K562 (cell line): ENCODE measurements at regions not wholly inside any gene's neighbourhood (a gene's known extent, or its start where the extent isn't known, plus 50 kb on each side); places are given as distances from the start of the nearest gene placed in this dataset.

Source experiments
- ATAC-seq: fragments of 200-7000 bp; cut with Tn5 transposase; 3 replicates; pipeline ENCODE4 v1.9.1; 2020; ENCODE audit warnings: moderate library complexity
- BruUV-seq: library from RNA; stranded (reverse); fragments of 400-500 nt; replicated peaks from 2 replicates; lab custom pipeline; 2021; lab: Mats Ljungman, UMichigan
- CTCF ChIA-PET: fragments of 300-600 bp; formaldehyde crosslinking; extraction: SDS; loops from one replicate; lab custom pipeline; 2021; ENCODE audit warnings: low intra/inter-chr PET ratio; lab: Yijun Ruan, JAX
- POLR2A ChIA-PET: fragments of 300-600, 350-650 bp; sonication (Branson Sonifier 250); formaldehyde crosslinking; extraction: SDS; loops from one replicate; lab custom pipeline; 2021; ENCODE audit warnings: antibody characterized with exemption, inconsistent platforms; lab: Yijun Ruan, JAX
- DNase-seq, 4 experiments: peaks; one replicate each; pipeline versions ENCODE4 v3.0.0 to v3.0.0-alpha.2; 2011 to 2018; ENCODE audit warnings: low spot score in 3 of 4, mixed read lengths in 3 of 4; ENCODE audit errors: extremely low read depth in 1 of 4
- FAIRE-seq: peaks from 2 replicates; lab custom pipeline; 2011; peaks lifted over from hg19 to GRCh38; lab: Jason Lieb, UNC
- H2AFZ ChIP-seq: 2 replicates; pipeline ENCODE4 v1.6.0; 2011; ENCODE audit warnings: low read depth, low read length, control low read depth, inconsistent platforms
- H3K27ac ChIP-seq: fragments of 200-600 bp; 3 replicates; pipeline ENCODE4 v1.8.0; 2011; ENCODE audit warnings: low read depth, mild to moderate bottlenecking, control low read depth, inconsistent platforms, low read length, moderate library complexity, mixed read lengths; ENCODE audit errors: extremely low read depth
- H3K27me3 ChIP-seq, 2 experiments: fragments of 300-600 bp in 1 of 2; 2 replicates in 1 of 2; 3 replicates in 1 of 2; pipeline versions ENCODE4 v1.6.0 to v1.8.0; 2011; ENCODE audit warnings: inconsistent platforms in 2 of 2, low read length in 2 of 2, mild to moderate bottlenecking in 1 of 2, mixed read lengths in 1 of 2, moderate library complexity in 1 of 2; ENCODE audit not compliant: control insufficient read depth in 2 of 2, insufficient read depth in 2 of 2
- H3K36me3 ChIP-seq: fragments of 300-600 bp; 3 replicates; pipeline ENCODE4 v1.8.0; 2011; ENCODE audit warnings: mild to moderate bottlenecking, low read length, inconsistent platforms; ENCODE audit not compliant: control insufficient read depth, insufficient read depth
- H3K4me1 ChIP-seq, 2 experiments: fragments of 200-600 bp in 1 of 2; replicated peaks in 1 of 2; 2 replicates in 1 of 2; 3 replicates in 1 of 2; pipeline versions ENCODE4 v1.5.1 to v1.8.0; 2011; ENCODE audit warnings: inconsistent platforms in 2 of 2, low read length in 2 of 2, mild to moderate bottlenecking in 1 of 2, mixed read lengths in 1 of 2, moderate library complexity in 1 of 2; ENCODE audit not compliant: control insufficient read depth in 2 of 2, insufficient read depth in 2 of 2
- H3K4me2 ChIP-seq: 2 replicates; pipeline ENCODE4 v1.6.1; 2011; ENCODE audit warnings: low read length, control low read depth, inconsistent platforms, mixed read lengths; ENCODE audit not compliant: insufficient read depth
- H3K4me3 ChIP-seq: fragments of 200-600 bp; sonication (generic), shearing (Covaris generic); 2 replicates; pipeline ENCODE4 v1.5.1; 2016; ENCODE audit warnings: control low read depth, inconsistent platforms
- H3K79me2 ChIP-seq: fragments of 200-600 bp; 3 replicates; pipeline ENCODE4 v1.8.0; 2011; ENCODE audit warnings: low read length, inconsistent platforms; ENCODE audit not compliant: control insufficient read depth, insufficient read depth
- H3K9ac ChIP-seq, 2 experiments: 2 replicates each; pipeline versions ENCODE4 v1.6.0 to v1.6.1; 2011; ENCODE audit warnings: low read depth in 2 of 2, low read length in 2 of 2, control low read depth in 1 of 2, inconsistent platforms in 1 of 2, mild to moderate bottlenecking in 1 of 2, mixed read lengths in 1 of 2; ENCODE audit not compliant: insufficient read depth in 1 of 2
- H3K9me1 ChIP-seq: one replicate; pipeline ENCODE4 v1.6.0; 2011; ENCODE audit warnings: inconsistent platforms, mild to moderate bottlenecking, low read length, moderate library complexity; ENCODE audit not compliant: control insufficient read depth, insufficient read depth
- H3K9me3 ChIP-seq: replicated peaks from 2 replicates; pipeline ENCODE4 v1.5.1; 2011; ENCODE audit warnings: low read depth, low read length, inconsistent platforms; ENCODE audit not compliant: control insufficient read depth, insufficient read depth
- H4K20me1 ChIP-seq: replicated peaks from 2 replicates; pipeline ENCODE4 v1.6.1; 2011; ENCODE audit warnings: low read length, inconsistent platforms, mixed read lengths; ENCODE audit not compliant: control insufficient read depth, insufficient read depth
- CBFA2T3 ChIP-seq: fragments of 450-650 bp; IDR thresholded peaks from 2 replicates; pipeline ENCODE4 v1.6.1; 2017
- CEBPB ChIP-seq: fragments of 450-650 bp; IDR thresholded peaks from 2 replicates; pipeline ENCODE4 v1.6.1; 2016; ENCODE audit warnings: missing genetic modification characterization, missing compliant biosample characterization
- CUX1 ChIP-seq: fragments of 200-800 bp; sonication (Bioruptor generic); IDR thresholded peaks from 2 replicates; pipeline ENCODE4 v1.6.1; 2016; ENCODE audit warnings: missing genetic modification characterization, missing compliant biosample characterization
- ERF ChIP-seq: fragments of 450-650 bp; formaldehyde crosslinking; IDR thresholded peaks from 2 replicates; pipeline ENCODE4 v1.4.0; 2020; ENCODE audit warnings: mild to moderate bottlenecking, mixed read lengths
- EWSR1 ChIP-seq: fragments of 450-650 bp; IDR thresholded peaks from 2 replicates; pipeline ENCODE4 v1.6.1; 2018; ENCODE audit warnings: borderline replicate concordance, mild to moderate bottlenecking, low read depth, moderate library complexity; ENCODE audit not compliant: partially characterized antibody
- NBN ChIP-seq: fragments of 450-650 bp; IDR thresholded peaks from 2 replicates; pipeline ENCODE4 v1.6.1; 2016; ENCODE audit warnings: low read depth, mild to moderate bottlenecking
- POU5F1 ChIP-seq: fragments of 150-350 bp; IDR thresholded peaks from 2 replicates; pipeline ENCODE4 v1.6.1; 2014; ENCODE audit warnings: borderline replicate concordance, low read length, low read depth, mild to moderate bottlenecking; ENCODE audit not compliant: partially characterized antibody
- PYGO2 ChIP-seq: fragments of 450-650 bp; IDR thresholded peaks from 2 replicates; pipeline ENCODE4 v1.6.1; 2016; ENCODE audit warnings: mild to moderate bottlenecking, missing genetic modification characterization, moderate library complexity, missing compliant biosample characterization
- TAL1 ChIP-seq: fragments of 450-650 bp; IDR thresholded peaks from 2 replicates; pipeline ENCODE4 v1.6.1; 2016; ENCODE audit warnings: mild to moderate bottlenecking
- ZBTB43 ChIP-seq: sonication (generic); formaldehyde crosslinking; IDR thresholded peaks from 2 replicates; pipeline ENCODE4 v1.8.0; 2023; ENCODE audit warnings: mild to moderate bottlenecking, missing genetic modification reagents
- ZEB2 ChIP-seq: fragments of 450-650 bp; IDR thresholded peaks from 2 replicates; pipeline ENCODE4 v1.6.1; 2016
- ZNF699 ChIP-seq: fragments of 250-450 bp; sonication (Bioruptor Pico); IDR thresholded peaks from 2 replicates; pipeline ENCODE4 v1.8.0; 2021; ENCODE audit warnings: mild to moderate bottlenecking, moderate library complexity; ENCODE audit not compliant: insufficient replicate concordance
- WGBS: fragments of 100-300 bp; shearing (Covaris generic); methylation state at CpG from one replicate; pipeline ENCODE4 v1.1.6; 2016; ENCODE audit warnings: low coverage, mixed read lengths; ENCODE audit not compliant: insufficient coverage; ENCODE audit errors: missing lambda C conversion rate; 5-methylcytosine and 5-hydroxymethylcytosine counted together
- in situ Hi-C: fragments of 300-500 bp; cut with MboI; formaldehyde crosslinking; loops from 4 replicates; pipeline ENCODE4 v1.15.0; 2018; ENCODE audit warnings: inconsistent platforms, mixed read lengths
- intact Hi-C: fragments of 100-400 bp; cut with micrococcal nuclease; formaldehyde crosslinking; loops from 2 replicates; pipeline ENCODE4 v1.14.2; 2022
- TF ChIP-seq, protein P1 (sequence below): fragments of 450-650 bp; IDR thresholded peaks from 2 replicates; pipeline ENCODE4 v1.6.1; 2016; ENCODE audit warnings: borderline replicate concordance

GRCh38 chr2:125085904-125086303, 1060.8 kb downstream of the CNTNAP5 start (continued):
- TF ChIP-seq, protein P1, sequence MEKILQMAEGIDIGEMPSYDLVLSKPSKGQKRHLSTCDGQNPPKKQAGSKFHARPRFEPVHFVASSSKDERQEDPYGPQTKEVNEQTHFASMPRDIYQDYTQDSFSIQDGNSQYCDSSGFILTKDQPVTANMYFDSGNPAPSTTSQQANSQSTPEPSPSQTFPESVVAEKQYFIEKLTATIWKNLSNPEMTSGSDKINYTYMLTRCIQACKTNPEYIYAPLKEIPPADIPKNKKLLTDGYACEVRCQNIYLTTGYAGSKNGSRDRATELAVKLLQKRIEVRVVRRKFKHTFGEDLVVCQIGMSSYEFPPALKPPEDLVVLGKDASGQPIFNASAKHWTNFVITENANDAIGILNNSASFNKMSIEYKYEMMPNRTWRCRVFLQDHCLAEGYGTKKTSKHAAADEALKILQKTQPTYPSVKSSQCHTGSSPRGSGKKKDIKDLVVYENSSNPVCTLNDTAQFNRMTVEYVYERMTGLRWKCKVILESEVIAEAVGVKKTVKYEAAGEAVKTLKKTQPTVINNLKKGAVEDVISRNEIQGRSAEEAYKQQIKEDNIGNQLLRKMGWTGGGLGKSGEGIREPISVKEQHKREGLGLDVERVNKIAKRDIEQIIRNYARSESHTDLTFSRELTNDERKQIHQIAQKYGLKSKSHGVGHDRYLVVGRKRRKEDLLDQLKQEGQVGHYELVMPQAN = no peak
- TF ChIP-seq ZNF699 (CRISPR knock-in tag) (no peak), ZEB2 (no peak), ERF (no peak)

DNA sequence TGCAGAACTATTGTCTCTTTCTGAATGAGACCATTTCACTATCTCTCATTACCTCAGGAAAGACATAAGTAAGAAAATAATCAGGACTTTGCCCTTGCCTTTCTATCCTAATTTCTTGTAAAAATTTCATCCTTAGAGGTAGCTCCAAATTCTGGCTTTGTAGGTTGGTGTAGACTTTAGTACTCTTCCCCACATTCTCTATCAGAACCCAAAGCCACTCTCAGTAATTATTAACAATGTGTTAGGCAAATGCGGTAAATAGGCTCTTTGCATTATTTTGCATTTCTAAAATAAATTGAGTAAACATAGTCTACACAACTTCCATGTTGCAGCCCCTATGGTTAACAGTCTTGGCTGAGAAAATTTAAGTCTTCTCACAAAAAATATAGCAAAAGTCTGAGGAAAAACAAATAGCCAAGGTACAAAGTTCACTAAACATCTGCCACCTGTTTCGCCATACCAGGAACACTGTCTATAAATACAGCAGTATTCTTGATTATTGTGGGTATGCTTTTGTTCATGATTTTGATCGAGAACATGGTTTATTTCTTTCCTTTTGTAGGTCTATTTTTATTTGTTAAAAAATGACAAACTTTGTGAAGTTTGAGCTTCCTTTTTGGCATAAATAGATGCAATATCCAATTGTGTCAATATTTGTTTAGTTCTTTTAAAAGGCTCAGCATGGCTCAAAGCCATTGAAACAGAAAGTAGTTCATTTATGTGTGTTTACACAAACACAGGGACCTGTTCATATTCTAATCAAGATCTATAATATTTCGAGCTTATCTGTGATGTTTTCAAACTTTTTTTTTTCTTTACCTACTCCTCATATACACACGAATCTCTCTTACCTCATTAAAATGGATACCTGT, 1061.5 kb downstream of the CNTNAP5 start:
- H3K27me3 ChIP-seq = no peaks in the 10 kb centered on the region
- no peaks in the 10 kb centered on the region for H3K79me2 ChIP-seq
- H3K9me3 ChIP-seq = no peaks in the 10 kb centered on the region
- no peak overlapping the region for H2AFZ ChIP-seq
- no peak overlapping the region for H3K27ac ChIP-seq
- CTCF ChIA-PET = no interaction called here
- no peak for TF ChIP-seq CEBPB (tag)
- TF ChIP-seq TAL1 = no peak
- TF ChIP-seq NBN = no peak
- TF ChIP-seq CUX1 (CRISPR knock-in tag) = no peak
- TF ChIP-seq PYGO2 = no peak
- no peak for TF ChIP-seq CBFA2T3
- TF ChIP-seq POU5F1 = no peak
- TF ChIP-seq ZBTB43 = no peak
- no peak for TF ChIP-seq EWSR1
- BruUV-seq = no TSS peak
- ATAC-seq (no peak), FAIRE-seq (no peak), DNase-seq (no peak)
- no peaks in the 10 kb centered on the region for H3K9me1 ChIP-seq
- H4K20me1 ChIP-seq = no peaks in the 10 kb centered on the region
- H3K4me2 ChIP-seq = no peak overlapping the region
- no peak overlapping the region for H3K9ac ChIP-seq
- H3K4me1 ChIP-seq = no peaks in the 10 kb centered on the region
- intact Hi-C loops = no loop called here
- POLR2A ChIA-PET = no interaction called here
- WGBS = 0% methylated on average over 5 of the region's 5 CpGs
- H3K36me3 ChIP-seq = no peaks in the 10 kb centered on the region
- no peak overlapping the region for H3K4me3 ChIP-seq
- in situ Hi-C loops = no loop called here
